HG03045 (cell line): ENCODE measurements at regions not wholly inside any gene's neighbourhood (a gene's known extent, or its start where the extent isn't known, plus 50 kb on each side); places are given as distances from the start of the nearest gene placed in this dataset.
"Not testable (repeated sequence)": the region's sequence is repeated elsewhere in the genome, so short reads cannot be mapped to it uniquely, and the experiment has no call there.

Experiments used
- ATAC-seq: cut with Tn5 transposase; IDR thresholded peaks from one replicate; pipeline ENCODE4 v1.9.1; 2021; ENCODE audit warnings: mild to moderate bottlenecking, moderate library complexity; ENCODE audit not compliant: unreplicated experiment

- not testable (repeated sequence) for ATAC-seq
Measured at GRCh38 chr1:60247467-60247866, 173.9 kb upstream of the C1orf87 start.

- ATAC-seq: no peak
Measured at GRCh38 chr1:60245324-60245723, 171.8 kb upstream of the C1orf87 start.

- ATAC-seq: no peak
Measured at GRCh38 chr1:60244906-60245305, 171.3 kb upstream of the C1orf87 start.

- ATAC-seq: no peak
Measured at GRCh38 chr1:60235275-60235674, 161.7 kb upstream of the C1orf87 start.

GRCh38 chr1:60234776-60235175 lies 161.2 kb upstream of the C1orf87 start:
- no peak for ATAC-seq

GRCh38 chr1:60229821-60230220 lies 156.3 kb upstream of the C1orf87 start:
- ATAC-seq: no peak

- no peak for ATAC-seq
Measured at GRCh38 chr1:60228041-60228491, 154.5 kb upstream of the C1orf87 start.

GRCh38 chr1:60227601-60228000 lies 154.0 kb upstream of the C1orf87 start:
- ATAC-seq: no peak

- no peak for ATAC-seq
Measured at GRCh38 chr1:60225486-60225885, 151.9 kb upstream of the C1orf87 start.

GRCh38 chr1:60224523-60224922 lies 151.0 kb upstream of the C1orf87 start:
- ATAC-seq: no peak

- no peak for ATAC-seq
Measured at GRCh38 chr1:60223158-60223557, 149.6 kb upstream of the C1orf87 start.

GRCh38 chr1:60222360-60223115 lies 149.0 kb upstream of the C1orf87 start:
- no peak for ATAC-seq

GRCh38 chr1:60213253-60213652 lies 139.7 kb upstream of the C1orf87 start:
- ATAC-seq: no peak

- no peak for ATAC-seq
Measured at GRCh38 chr1:60196026-60196425, 122.5 kb upstream of the C1orf87 start.

- ATAC-seq: no peak
Measured at GRCh38 chr1:60185684-60186083, 112.1 kb upstream of the C1orf87 start.

- ATAC-seq: no peak
Measured at GRCh38 chr1:60184521-60184920, 111.0 kb upstream of the C1orf87 start.

- ATAC-seq: no peak
Measured at GRCh38 chr1:60173729-60174505, 100.3 kb upstream of the C1orf87 start.

GRCh38 chr1:60173006-60173405 lies 99.4 kb upstream of the C1orf87 start:
- no peak for ATAC-seq

- no peak for ATAC-seq
Measured at GRCh38 chr1:60171801-60172200, 98.2 kb upstream of the C1orf87 start.

- no peak for ATAC-seq
Measured at GRCh38 chr1:60170709-60171108, 97.1 kb upstream of the C1orf87 start.

GRCh38 chr1:60169206-60169605 lies 95.6 kb upstream of the C1orf87 start:
- ATAC-seq: no peak

- ATAC-seq: no peak
Measured at GRCh38 chr1:60162936-60163335, 89.4 kb upstream of the C1orf87 start.
